PC-9 (cell line): ENCODE measurements at regions not wholly inside any gene's neighbourhood (a gene's known extent, or its start where the extent isn't known, plus 50 kb on each side); places are given as distances from the start of the nearest gene placed in this dataset.
A peak's percentile ranks its signal among the peaks of the same experiment; 100 is the strongest.

Experiments used
- BruUV-seq: library from RNA; stranded (reverse); fragments of 400-500 nt; replicated peaks from 2 replicates; lab custom pipeline; 2021; lab: Mats Ljungman, UMichigan
- CTCF ChIA-PET: fragments of 300-600 bp; sonication (Branson Sonifier 250); formaldehyde crosslinking; loops from one replicate; lab custom pipeline; 2022; ENCODE audit warnings: antibody characterized with exemption; lab: Charles Lee
- POLR2A ChIA-PET: fragments of 300-600 bp; sonication (Branson Sonifier 250); formaldehyde crosslinking; loops from one replicate; lab custom pipeline; 2022; ENCODE audit warnings: antibody characterized with exemption; ENCODE audit not compliant: unreplicated experiment; lab: Charles Lee
- DNase-seq, 2 experiments: peaks; one replicate each; pipeline versions ENCODE4 v3.0.0 to v3.0.0-alpha.2; 2015 to 2022; ENCODE audit warnings: mixed read lengths in 1 of 2
- H2AFZ ChIP-seq: fragments of 200-600 bp; sonication (generic); 2 replicates; pipeline ENCODE4 v1.8.1; 2017; ENCODE audit warnings: antibody characterized with exemption
- H3F3A ChIP-seq: fragments of 200-600 bp; sonication (generic); 2 replicates; pipeline ENCODE4 v1.8.1; 2017; ENCODE audit warnings: antibody characterized with exemption, mild to moderate bottlenecking, low read depth; ENCODE audit not compliant: insufficient read depth
- H3K27ac ChIP-seq: fragments of 200-600 bp; sonication (generic); 2 replicates; pipeline ENCODE4 v1.6.1; 2016; ENCODE audit warnings: mixed run types
- H3K27me3 ChIP-seq: fragments of 200-600 bp; sonication (generic); 2 replicates; pipeline ENCODE4 v1.6.1; 2016; ENCODE audit warnings: low read depth, mixed run types; ENCODE audit not compliant: insufficient read depth
- H3K36me3 ChIP-seq: fragments of 200-600 bp; sonication (generic); 2 replicates; pipeline ENCODE4 v1.6.1; 2016; ENCODE audit warnings: low read depth, mixed run types
- H3K4me1 ChIP-seq: fragments of 200-600 bp; sonication (generic); replicated peaks from 2 replicates; pipeline ENCODE4 v1.6.1; 2016; ENCODE audit warnings: mixed run types; ENCODE audit not compliant: insufficient read depth
- H3K4me2 ChIP-seq: fragments of 200-600 bp; sonication (generic); 2 replicates; pipeline ENCODE4 v1.6.1; 2017; ENCODE audit warnings: mixed run types
- H3K4me3 ChIP-seq: fragments of 200-600 bp; sonication (generic); 2 replicates; pipeline ENCODE4 v1.6.1; 2016; ENCODE audit warnings: mixed run types
- H3K79me2 ChIP-seq: fragments of 200-600 bp; sonication (generic); 2 replicates; pipeline ENCODE4 v1.6.1; 2017; ENCODE audit warnings: low read depth, mixed run types
- H3K9me2 ChIP-seq: fragments of 200-600 bp; sonication (generic); 2 replicates; pipeline ENCODE4 v1.8.1; 2017; ENCODE audit warnings: mild to moderate bottlenecking; ENCODE audit not compliant: insufficient read depth
- H3K9me3 ChIP-seq: fragments of 200-600 bp; sonication (generic); 2 replicates; pipeline ENCODE4 v1.8.1; 2016; ENCODE audit warnings: low read depth; ENCODE audit not compliant: insufficient read depth
- H4K20me1 ChIP-seq: fragments of 200-600 bp; sonication (generic); 2 replicates; pipeline ENCODE4 v1.8.1; 2017; ENCODE audit not compliant: insufficient read depth
- CTCF ChIP-seq: fragments of 200-600 bp; sonication (generic); conservative IDR thresholded peaks from 2 replicates; pipeline ENCODE4 v1.6.1; 2017; ENCODE audit warnings: mixed run types, antibody characterized with exemption, mild to moderate bottlenecking, moderate library complexity
- EZH2 ChIP-seq: fragments of 200-600 bp; sonication (generic); IDR thresholded peaks from 2 replicates; pipeline ENCODE4 v1.8.0; 2017; ENCODE audit warnings: antibody characterized with exemption, low read depth
- intact Hi-C: fragments of 100-400 bp; cut with micrococcal nuclease; formaldehyde crosslinking; loops from one replicate; pipeline ENCODE4 v1.10.0; 2022; ENCODE audit not compliant: unreplicated experiment

- Histone ChIP-seq H3K4me1 (no peaks in the 10 kb centered on the region), H2AFZ (no peak overlapping the region), H3K36me3 (no peaks in the 10 kb centered on the region), H3K4me2 (no peak overlapping the region), H3K79me2 (no peaks in the 10 kb centered on the region), H3F3A (no peaks in the 10 kb centered on the region), H3K27ac (no peak overlapping the region), H3K4me3 (no peak overlapping the region), H3K9me2 (no peaks in the 10 kb centered on the region), H3K9me3 (no peaks in the 10 kb centered on the region), H4K20me1 (no peaks in the 10 kb centered on the region), H3K27me3 (no peaks in the 10 kb centered on the region)
- BruUV-seq: no TSS peak
- intact Hi-C loops: loop anchor here (1.0 to 5.0 kb wide), 2 partner anchors 229 to 362 kb away; no protein-coding TSS in a partner anchor
- TF ChIP-seq EZH2 (no peak), CTCF (peak; percentile 70)
- ChIA-PET CTCF (interaction anchor here (0.6 kb wide), 1 partner anchor 122 kb away, joined by 7 read pairs; no protein-coding TSS in a partner anchor), POLR2A (no interaction called here)
- peak in 1 of 2 experiments; percentile 37 for DNase-seq
These were observed 73.3 kb downstream of the TASL start for GRCh38 chrX:30504309-30504708.

- intact Hi-C loops: no loop called here
- ChIA-PET CTCF (no interaction called here), POLR2A (no interaction called here)
- Histone ChIP-seq H3K4me2 (no peak overlapping the region), H3K27me3 (no peaks in the 10 kb centered on the region), H3K79me2 (no peaks in the 10 kb centered on the region), H3K27ac (no peak overlapping the region), H3K36me3 (no peaks in the 10 kb centered on the region), H3F3A (no peaks in the 10 kb centered on the region), H3K9me2 (no peaks in the 10 kb centered on the region), H3K4me1 (no peaks in the 10 kb centered on the region), H3K4me3 (no peak overlapping the region), H3K9me3 (no peaks in the 10 kb centered on the region), H4K20me1 (no peaks in the 10 kb centered on the region), H2AFZ (no peak overlapping the region)
- no peak for DNase-seq
- TF ChIP-seq CTCF (no peak), EZH2 (no peak)
- BruUV-seq: no TSS peak
These were observed 82.1 kb downstream of the TASL start for GRCh38 chrX:30495468-30495867.

GRCh38 chrX:30493348-30493747, 84.2 kb downstream of the TASL start:
- Histone ChIP-seq H3K36me3 (no peaks in the 10 kb centered on the region), H4K20me1 (no peaks in the 10 kb centered on the region), H2AFZ (no peak overlapping the region), H3K79me2 (no peaks in the 10 kb centered on the region), H3K4me2 (no peak overlapping the region), H3K27me3 (no peaks in the 10 kb centered on the region), H3K9me2 (no peaks in the 10 kb centered on the region), H3K4me3 (no peak overlapping the region), H3F3A (no peaks in the 10 kb centered on the region), H3K27ac (no peak overlapping the region), H3K9me3 (no peaks in the 10 kb centered on the region), H3K4me1 (no peaks in the 10 kb centered on the region)
- intact Hi-C loops: no loop called here
- POLR2A ChIA-PET: no interaction called here
- BruUV-seq: no TSS peak
- no peak for DNase-seq
- TF ChIP-seq CTCF: no peak
- no peak for TF ChIP-seq EZH2
- CTCF ChIA-PET: no interaction called here
